ENCODE measurements at regions not wholly inside any gene's neighbourhood (a gene's known extent, or its start where the extent isn't known, plus 50 kb on each side); places are given as distances from the start of the nearest gene placed in this dataset.

DNA sequence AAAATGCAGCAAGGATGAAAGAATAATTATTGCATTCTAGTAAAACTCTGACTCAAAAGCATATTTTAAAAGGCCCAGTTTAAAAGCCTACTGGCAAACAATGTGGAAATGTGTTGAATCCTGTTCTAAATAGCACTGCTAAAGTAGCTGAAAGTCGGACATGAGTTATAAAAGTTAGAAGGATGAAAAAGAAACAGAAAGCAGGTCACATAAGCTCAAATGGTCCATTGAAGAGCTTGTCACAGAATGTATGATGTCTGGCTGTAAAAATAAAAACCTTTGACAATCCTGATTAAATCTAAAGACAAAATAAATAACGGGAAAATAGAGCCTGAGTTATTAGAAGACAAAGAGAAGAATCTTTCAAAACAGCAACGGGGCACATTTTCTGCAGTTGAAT lies 218.6 kb upstream of the UFL1 start:
- H2AFZ ChIP-seq (ENCODE audit: low read depth, low read length, severe bottlenecking): no peak overlapping the region
- no peak overlapping the region for H3K4me2 ChIP-seq (ENCODE audit: low read depth, low read length, poor library complexity, severe bottlenecking)
- H3K27ac ChIP-seq (ENCODE audit: low read depth, low read length): no peak overlapping the region
- H3K9me2 ChIP-seq (replicated peaks; ENCODE audit: insufficient read depth, low read length): no peaks in the 10 kb centered on the region
- H3F3A ChIP-seq (ENCODE audit: insufficient read depth): no peaks in the 10 kb centered on the region
- no peaks in the 10 kb centered on the region for H4K20me1 ChIP-seq (ENCODE audit: low read depth, low read length)
- TF ChIP-seq CTCF (IDR thresholded peaks at IDR 0.05; ENCODE audit: insufficient read depth, low read length, poor library complexity, severe bottlenecking): no peak
- TF ChIP-seq EZH2phosphoT487 (conservative IDR thresholded peaks at IDR 0.05; ENCODE audit: low read length): no peak
- H3K79me2 ChIP-seq (ENCODE audit: insufficient read depth, low read length): no peaks in the 10 kb centered on the region
- no peaks in the 10 kb centered on the region for H3K9me3 ChIP-seq (ENCODE audit: insufficient read depth, low read length)
- H3K27me3 ChIP-seq (ENCODE audit: low read length): no peaks in the 10 kb centered on the region
- H3K4me3 ChIP-seq (ENCODE audit: insufficient read depth, low read length, poor library complexity, severe bottlenecking): no peak overlapping the region
- no peak overlapping the region for H3K9ac ChIP-seq (ENCODE audit: low read length)
- no peaks in the 10 kb centered on the region for H3K36me3 ChIP-seq (ENCODE audit: low read length)

- Histone ChIP-seq H2AFZ (ENCODE audit: low read depth, low read length, severe bottlenecking) (no peak overlapping the region), H3K4me2 (ENCODE audit: low read depth, low read length, poor library complexity, severe bottlenecking) (no peak overlapping the region), H3K27me3 (ENCODE audit: low read length) (no peaks in the 10 kb centered on the region), H3K9ac (ENCODE audit: low read length) (no peak overlapping the region), H3K9me2 (replicated peaks; ENCODE audit: insufficient read depth, low read length) (no peaks in the 10 kb centered on the region), H3K36me3 (ENCODE audit: low read length) (no peaks in the 10 kb centered on the region), H3K9me3 (ENCODE audit: insufficient read depth, low read length) (no peaks in the 10 kb centered on the region), H3K79me2 (ENCODE audit: insufficient read depth, low read length) (no peaks in the 10 kb centered on the region), H4K20me1 (ENCODE audit: low read depth, low read length) (no peaks in the 10 kb centered on the region), H3K4me3 (ENCODE audit: insufficient read depth, low read length, poor library complexity, severe bottlenecking) (no peak overlapping the region), H3K27ac (ENCODE audit: low read depth, low read length) (no peak overlapping the region), H3F3A (ENCODE audit: insufficient read depth) (no peaks in the 10 kb centered on the region)
- TF ChIP-seq CTCF (IDR thresholded peaks at IDR 0.05; ENCODE audit: insufficient read depth, low read length, poor library complexity, severe bottlenecking) (no peak), EZH2phosphoT487 (conservative IDR thresholded peaks at IDR 0.05; ENCODE audit: low read length) (no peak)
Measured at GRCh38 chr6:96304997-96305396, 216.6 kb upstream of the UFL1 start.

- H3K79me2 ChIP-seq (ENCODE audit: insufficient read depth, low read length): no peaks in the 10 kb centered on the region
Measured at GRCh38 chr6:96330884-96331283, 190.7 kb upstream of the UFL1 start.

More at GRCh38 chr6:96330884-96331283, 190.7 kb upstream of the UFL1 start:
- Histone ChIP-seq H3K4me3 (ENCODE audit: insufficient read depth, low read length, poor library complexity, severe bottlenecking) (no peak overlapping the region), H3K9ac (ENCODE audit: low read length) (no peak overlapping the region), H4K20me1 (ENCODE audit: low read depth, low read length) (no peaks in the 10 kb centered on the region), H3K4me2 (ENCODE audit: low read depth, low read length, poor library complexity, severe bottlenecking) (no peak overlapping the region), H3K9me2 (replicated peaks; ENCODE audit: insufficient read depth, low read length) (no peaks in the 10 kb centered on the region), H3K9me3 (ENCODE audit: insufficient read depth, low read length) (no peaks in the 10 kb centered on the region), H3K27me3 (ENCODE audit: low read length) (no peaks in the 10 kb centered on the region), H3F3A (ENCODE audit: insufficient read depth) (no peaks in the 10 kb centered on the region), H3K36me3 (ENCODE audit: low read length) (no peaks in the 10 kb centered on the region), H2AFZ (ENCODE audit: low read depth, low read length, severe bottlenecking) (no peak overlapping the region), H3K27ac (ENCODE audit: low read depth, low read length) (no peak overlapping the region)
- TF ChIP-seq CTCF (IDR thresholded peaks at IDR 0.05; ENCODE audit: insufficient read depth, low read length, poor library complexity, severe bottlenecking) (no peak), EZH2phosphoT487 (conservative IDR thresholded peaks at IDR 0.05; ENCODE audit: low read length) (no peak)
